C1 segment of cervical spinal cord (tissue), 14 donors: ENCODE measurements at regions not wholly inside any gene's neighbourhood (a gene's known extent, or its start where the extent isn't known, plus 50 kb on each side); places are given as distances from the start of the nearest gene placed in this dataset.

Experiments
- DNase-seq, 14 donors: peaks; one replicate each; lab custom pipeline; 2025; lab: John Stamatoyannopoulos, UW

DNA sequence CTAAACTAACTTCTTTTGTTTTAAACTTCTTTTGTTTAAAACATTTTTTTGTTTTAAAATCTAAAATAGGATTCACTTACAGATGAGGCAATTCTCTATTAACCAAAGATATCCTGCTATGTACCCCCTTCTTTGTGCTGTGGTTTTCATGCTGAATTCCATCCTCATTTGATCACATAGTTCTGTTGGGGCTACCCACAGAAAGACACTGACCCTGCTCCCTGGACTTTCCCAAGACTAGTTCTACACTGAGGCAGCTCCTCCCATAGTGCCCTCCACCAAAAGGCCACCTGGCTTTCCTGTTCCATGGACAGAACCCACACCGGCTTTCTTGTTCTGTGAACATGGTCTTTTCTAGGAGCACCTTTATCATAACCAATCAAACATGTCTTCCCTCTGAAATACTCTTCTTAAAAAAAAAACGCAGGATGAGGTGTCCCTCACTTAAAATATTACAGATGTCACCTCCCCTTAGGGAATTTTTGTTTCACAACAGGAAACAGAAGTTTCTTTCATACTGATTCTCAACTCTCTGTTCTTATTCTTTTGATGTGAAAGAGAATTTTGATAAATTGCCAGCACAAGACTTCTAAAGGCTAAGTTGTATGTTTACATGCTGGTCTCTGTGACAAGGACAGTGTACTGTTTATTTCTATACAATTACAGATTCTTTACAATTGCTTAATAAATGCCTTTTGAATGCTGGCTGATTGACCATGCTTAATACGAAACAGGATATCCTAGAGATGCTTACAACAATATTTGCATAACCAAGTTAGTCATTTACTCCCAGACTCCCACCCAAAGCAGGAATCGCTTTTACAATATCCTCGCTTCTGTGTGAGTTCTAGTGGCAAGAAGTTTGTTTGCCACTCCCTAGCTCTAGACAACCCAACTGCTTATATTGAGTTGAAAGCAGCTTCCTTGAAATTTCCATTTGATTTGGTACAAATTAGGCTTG is 300.4 kb downstream of the DTWD2 start:
- DNase-seq: no peak

DNA sequence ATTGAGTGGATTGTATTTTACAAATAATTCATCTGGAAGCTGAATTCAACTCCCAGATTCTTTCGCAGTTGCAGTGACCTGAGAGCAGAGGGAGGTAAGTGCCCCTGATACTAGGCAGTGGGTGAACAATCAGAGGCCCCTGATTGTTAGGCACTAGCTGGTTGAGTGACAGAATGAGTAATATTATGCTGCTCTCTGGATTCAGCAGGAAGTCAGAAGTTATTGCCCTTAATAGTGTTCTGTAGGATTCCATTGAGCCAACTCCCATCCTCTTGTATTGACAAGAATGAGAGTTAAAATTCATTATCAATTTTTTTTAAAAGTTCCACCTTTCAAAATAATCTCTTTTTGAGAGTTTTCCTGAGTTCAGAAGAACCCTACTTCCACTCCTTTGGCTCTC is 301.2 kb downstream of the DTWD2 start:
- no peak for DNase-seq

DNA sequence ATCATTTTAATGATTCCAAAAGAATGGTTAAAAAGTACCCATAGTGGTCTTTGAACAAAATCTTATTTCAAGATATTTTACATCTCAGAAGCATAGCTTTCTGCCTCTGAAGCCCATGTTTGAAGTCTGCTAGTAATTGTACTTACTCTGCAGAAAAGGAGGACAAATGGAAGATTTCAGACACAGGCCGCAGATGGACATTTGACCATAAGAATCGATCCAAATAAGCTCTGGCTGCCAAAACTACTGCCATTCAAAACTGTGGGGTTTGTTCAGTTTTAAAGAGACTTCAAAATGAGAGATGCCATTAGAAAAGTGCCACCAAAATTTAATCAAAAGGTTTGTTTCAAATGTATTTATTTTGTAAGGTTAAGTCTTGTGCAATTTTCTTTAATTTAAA is 306.7 kb downstream of the DTWD2 start:
- no peak for DNase-seq

DNA sequence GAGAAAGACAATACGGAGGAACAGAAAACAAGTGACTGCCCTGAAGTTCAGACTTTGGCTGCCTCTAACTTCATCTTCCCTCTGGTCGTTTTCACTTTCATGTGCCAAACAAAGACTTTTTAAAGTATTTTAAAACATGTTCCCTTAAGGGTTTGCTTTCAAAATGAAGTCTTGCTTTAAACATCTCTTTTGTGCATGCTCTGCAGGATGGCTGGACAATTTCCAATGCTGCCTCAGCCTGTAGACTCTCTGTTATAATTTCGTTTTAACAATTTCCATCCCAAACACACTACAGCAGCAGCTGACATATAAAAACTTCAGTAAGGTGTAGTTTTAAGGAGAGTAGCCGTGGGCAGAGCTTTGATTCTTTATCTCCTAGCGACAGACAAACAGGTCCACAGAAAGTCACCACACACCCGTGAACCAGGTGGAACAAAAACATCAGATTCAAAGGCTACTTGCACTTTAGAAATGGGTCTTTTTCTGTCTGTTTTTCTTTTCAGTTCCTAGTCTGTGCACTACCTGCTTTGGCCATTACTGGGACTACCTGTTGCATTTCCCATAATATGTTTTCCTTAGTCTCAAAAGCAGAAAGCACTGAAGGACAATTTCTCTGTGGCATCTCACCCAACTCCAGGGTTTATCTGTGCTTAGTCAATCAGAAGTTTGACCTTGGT is 308.9 kb downstream of the DTWD2 start:
- DNase-seq: no peak

- no peak for DNase-seq
Observed at GRCh38 chr5:118678746-118679145, 309.6 kb downstream of the DTWD2 start.

DNA sequence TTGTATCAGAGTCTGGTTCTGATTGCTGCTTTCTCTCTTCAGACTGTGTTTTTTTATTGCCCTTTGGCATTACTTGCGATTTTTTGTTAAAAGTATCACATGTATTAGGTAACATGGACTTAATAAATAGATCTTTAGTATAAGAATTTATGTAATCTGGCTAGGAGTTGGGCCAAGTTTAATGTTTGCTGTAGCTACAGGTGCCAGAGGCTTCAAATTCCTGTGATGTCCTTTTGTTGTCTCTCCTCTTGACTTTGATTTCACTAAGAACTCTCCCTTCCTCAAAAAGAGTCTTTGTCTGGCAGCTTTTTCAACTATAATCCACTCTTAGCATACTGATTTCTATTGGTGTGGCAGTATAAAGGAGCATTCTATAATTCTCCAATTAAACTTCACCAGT is 313.1 kb downstream of the DTWD2 start:
- no peak for DNase-seq

GRCh38 chr5:118657576-118657975 is 330.8 kb downstream of the DTWD2 start:
- DNase-seq: no peak

DNA sequence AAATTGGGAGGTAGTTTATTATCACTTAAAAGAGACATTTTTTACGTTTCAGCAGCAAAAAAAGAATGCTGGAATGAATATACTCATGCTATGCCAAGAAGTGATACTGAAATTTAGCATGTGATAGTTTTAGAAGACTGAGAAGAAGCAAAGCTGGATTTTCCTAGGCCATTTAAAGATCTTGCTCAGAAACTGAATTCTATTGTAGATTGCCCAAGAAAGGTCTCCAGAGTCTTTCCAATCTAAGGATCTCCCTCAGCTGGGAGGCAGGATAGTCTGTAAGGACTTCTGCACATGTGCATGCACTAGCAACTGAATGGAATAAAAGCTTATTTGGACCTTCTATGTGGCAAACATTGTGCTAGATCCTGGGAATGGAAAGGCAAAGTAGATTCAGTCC is 334.5 kb downstream of the DTWD2 start:
- DNase-seq: no peak

GRCh38 chr5:118653183-118653582 is 335.2 kb downstream of the DTWD2 start:
- no peak for DNase-seq

GRCh38 chr5:118651002-118651401 is 337.3 kb downstream of the DTWD2 start:
- DNase-seq: no peak

DNA sequence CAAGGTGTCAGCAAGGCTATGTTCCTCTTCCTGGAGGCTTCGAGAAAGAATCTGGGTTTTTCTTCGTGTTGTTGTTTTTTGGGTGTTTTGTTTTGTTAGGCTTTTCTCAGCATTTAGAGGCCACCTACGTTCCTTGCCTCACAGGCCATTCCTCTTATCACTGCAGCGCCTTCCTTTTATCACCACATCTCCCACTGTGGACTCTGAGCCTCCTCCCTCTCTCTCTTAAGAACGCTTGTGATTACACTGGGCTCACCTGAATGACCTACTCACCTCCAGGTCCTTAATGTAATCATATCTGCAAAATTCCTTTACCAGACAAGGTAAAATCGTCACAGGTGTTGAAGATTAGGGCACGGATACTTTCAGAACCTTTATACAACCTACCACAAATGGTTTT is 340.8 kb downstream of the DTWD2 start:
- DNase-seq: no peak

DNA sequence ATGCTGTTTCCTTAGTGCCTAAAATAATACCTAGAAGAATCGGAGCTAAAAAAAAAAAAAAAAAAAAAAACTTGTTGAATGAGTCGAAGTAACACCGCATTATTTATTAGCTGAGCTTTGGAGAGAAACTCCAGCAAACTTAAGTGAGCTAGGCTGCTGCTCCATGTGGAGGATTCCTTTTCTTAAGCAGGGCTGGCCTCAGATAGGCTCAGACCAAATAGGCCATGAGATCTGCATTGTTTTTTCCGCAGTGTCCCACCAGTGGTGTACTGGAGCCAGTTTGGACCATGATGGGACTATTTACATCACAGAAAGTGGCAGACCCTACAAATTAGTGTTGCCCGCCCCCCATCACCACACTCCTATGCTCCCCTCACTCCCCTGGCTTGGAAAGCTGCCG is 341.4 kb downstream of the DTWD2 start:
- no peak for DNase-seq

GRCh38 chr5:118637947-118638670 is 350.2 kb downstream of the DTWD2 start:
- DNase-seq: no peak

DNA sequence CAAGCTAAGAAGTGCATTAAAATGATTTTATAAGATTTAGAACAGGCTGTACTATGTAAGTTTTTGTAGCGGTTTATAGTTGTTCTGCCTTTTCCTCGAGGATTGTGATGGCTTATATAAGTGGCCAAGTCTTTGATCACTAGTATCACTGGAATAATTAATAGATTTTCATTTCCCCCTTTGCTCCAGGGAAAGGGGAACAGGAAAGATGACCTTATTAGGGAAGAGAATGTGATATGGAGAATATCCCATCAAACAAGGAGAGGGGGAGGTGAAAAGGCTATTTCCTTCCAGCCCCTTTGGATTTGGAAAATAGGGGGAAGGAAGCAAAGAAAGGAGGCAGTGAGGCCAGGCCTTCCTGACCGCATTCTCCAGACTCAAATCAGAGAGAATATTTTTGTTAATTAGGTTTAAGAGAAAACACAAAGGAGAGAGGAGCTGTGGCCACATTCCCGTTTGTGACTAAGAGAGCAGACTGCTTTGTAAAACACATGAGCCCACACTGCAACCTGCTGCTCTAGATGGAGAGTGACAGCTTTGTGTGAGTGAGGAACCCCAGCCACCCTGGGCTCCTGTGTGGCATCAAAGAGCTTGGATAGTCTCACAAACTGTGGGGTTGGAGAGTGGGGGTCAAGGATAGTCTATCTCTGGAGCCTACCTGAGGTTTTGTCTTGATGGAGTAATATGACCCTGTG is 359.5 kb downstream of the DTWD2 start:
- no peak for DNase-seq

DNA sequence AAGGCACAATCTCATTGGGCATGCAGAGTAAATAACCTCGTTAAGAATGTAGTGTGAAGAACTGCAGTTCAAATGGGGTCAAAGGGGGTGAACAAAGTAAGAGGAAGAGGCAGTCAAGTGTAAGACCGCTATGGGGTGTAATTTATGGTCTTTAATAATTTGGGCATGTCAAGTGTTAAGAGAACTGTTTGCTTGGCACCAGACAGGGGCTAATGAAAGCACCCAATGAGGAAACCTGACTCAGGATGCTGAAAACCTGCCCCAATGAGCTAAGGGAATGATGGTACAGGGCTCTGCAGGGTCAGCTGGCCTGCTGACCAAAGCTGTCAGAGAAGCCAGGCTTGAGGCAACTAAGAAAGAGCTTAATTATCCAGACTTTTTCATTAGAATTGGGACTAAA is 368.1 kb downstream of the DTWD2 start:
- DNase-seq: no peak

DNA sequence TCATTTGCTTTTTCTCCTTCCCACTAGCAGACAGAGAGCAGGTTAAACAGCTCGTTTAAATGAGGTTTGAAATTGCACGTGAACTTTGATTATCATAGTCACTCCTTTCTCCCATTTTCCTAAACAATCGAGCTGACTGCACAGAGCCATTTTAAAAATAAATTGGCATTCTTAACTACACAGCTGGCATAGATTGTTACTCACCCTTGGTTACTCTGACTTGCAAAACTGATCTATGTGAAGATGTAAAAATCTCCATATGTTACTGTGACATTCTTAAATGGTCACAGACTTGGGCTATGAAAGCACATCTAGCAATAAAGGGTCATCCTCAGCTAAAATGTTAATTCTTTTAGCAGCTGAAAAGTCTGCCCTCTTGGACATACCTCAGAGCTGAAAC is 368.5 kb downstream of the DTWD2 start:
- DNase-seq: no peak

- DNase-seq: no peak
Observed at GRCh38 chr5:118616281-118616680, 372.1 kb downstream of the DTWD2 start.

- no peak for DNase-seq
Observed at GRCh38 chr5:118614731-118615456, 373.5 kb downstream of the DTWD2 start.

- DNase-seq: no peak
Observed at GRCh38 chr5:118611332-118611945, 376.9 kb downstream of the DTWD2 start.

GRCh38 chr5:118606940-118607339 is 381.4 kb downstream of the DTWD2 start:
- DNase-seq: no peak

GRCh38 chr5:118605761-118606160 is 382.6 kb downstream of the DTWD2 start:
- no peak for DNase-seq
